ENCODE measurements at regions not wholly inside any gene's neighbourhood (a gene's known extent, or its start where the extent isn't known, plus 50 kb on each side); places are given as distances from the start of the nearest gene placed in this dataset.
A peak's percentile ranks its signal among the peaks of the same experiment; 100 is the strongest.

- Histone ChIP-seq H3K36me3 (no peaks in the 10 kb centered on the region), H3K27ac (no peak overlapping the region), H3K4me1 (replicated peaks) (no peaks in the 10 kb centered on the region), H3K9me3 (no peaks in the 10 kb centered on the region), H3K4me3 (no peak overlapping the region), H3K27me3 (replicated peaks; ENCODE audit: insufficient read depth) (no peaks in the 10 kb centered on the region)
- no peak for TF ChIP-seq POLR2AphosphoS5 (IDR thresholded peaks at IDR 0.05)
- TF ChIP-seq CTCF (IDR thresholded peaks at IDR 0.05), result no peak
- no peak for TF ChIP-seq POLR2A (IDR thresholded peaks at IDR 0.05)
- intact Hi-C loops (cut with DNase I), result no loop called here
- DNase-seq (ENCODE audit: low spot score), result no peak
- 44% methylated on average over 7 of the region's 7 CpGs for WGBS
Measured at GRCh38 chr15:36529296-36530011, 50.0 kb upstream of the CDIN1 start.

Small RNA genes in the stretch of these regions (microRNA-seq; reads per million reads assigned to microRNA genes)
- gene MIR4510, result 1.6 reads per million, percentile 21 among the genes with 10 or more reads in this experiment

Small RNA genes in the stretch of these regions (small RNA-seq; reads per million reads assigned to genes)
- 0 reads per million in 2 donors for gene AC068867.1
- 0 reads per million in 2 donors for gene MIR4510

Measured in prostate gland (tissue), 2 donors.